ENCODE measurements at regions not wholly inside any gene's neighbourhood (a gene's known extent, or its start where the extent isn't known, plus 50 kb on each side); places are given as distances from the start of the nearest gene placed in this dataset.
"Not testable (repeated sequence)": the region's sequence is repeated elsewhere in the genome, so short reads cannot be mapped to it uniquely, and the experiment has no call there.

- peaks cover 14% of the 10 kb centered on the region for H3K36me3 Mint-ChIP-seq (ENCODE audit: insufficient read depth)
- not testable (repeated sequence) for H3K27me3 Mint-ChIP-seq; H3K27ac Mint-ChIP-seq; H3K4me1 Mint-ChIP-seq (ENCODE audit: low read depth); H3K4me3 Mint-ChIP-seq (ENCODE audit: low read depth); H3K9me3 Mint-ChIP-seq (ENCODE audit: low read depth); DNase-seq (ENCODE audit: low spot score, unreplicated experiment)
Observed at GRCh38 chr16:70014915-70015314, 63.8 kb downstream of the CLEC18A start.

- not testable (repeated sequence) for DNase-seq (ENCODE audit: low spot score, unreplicated experiment); H3K27me3 Mint-ChIP-seq; H3K4me3 Mint-ChIP-seq (ENCODE audit: low read depth); H3K4me1 Mint-ChIP-seq (ENCODE audit: low read depth); H3K9me3 Mint-ChIP-seq (ENCODE audit: low read depth); H3K27ac Mint-ChIP-seq
- H3K36me3 Mint-ChIP-seq (ENCODE audit: insufficient read depth), result peaks cover 19% of the 10 kb centered on the region
Observed at GRCh38 chr16:70016751-70017150, 65.6 kb downstream of the CLEC18A start.

GRCh38 chr16:70018254-70018653 lies 67.1 kb downstream of the CLEC18A start:
- Mint-ChIP-seq H3K4me1 (ENCODE audit: low read depth) (peaks cover 1% of the 10 kb centered on the region), H3K27me3 (no peaks in the 10 kb centered on the region), H3K36me3 (ENCODE audit: insufficient read depth) (peaks cover 18% of the 10 kb centered on the region), H3K27ac (no peak overlapping the region), H3K9me3 (ENCODE audit: low read depth) (no peaks in the 10 kb centered on the region), H3K4me3 (ENCODE audit: low read depth) (no peak overlapping the region)
- TF ChIP-seq CTCF (IDR thresholded peaks at IDR 0.05; ENCODE audit: unreplicated experiment), result peak; percentile 39
- no peak for DNase-seq (ENCODE audit: low spot score, unreplicated experiment)

GRCh38 chr16:70023207-70023606 lies 72.1 kb downstream of the CLEC18A start:
- DNase-seq (ENCODE audit: low spot score, unreplicated experiment); H3K9me3 Mint-ChIP-seq (ENCODE audit: low read depth); H3K4me3 Mint-ChIP-seq (ENCODE audit: low read depth); H3K27me3 Mint-ChIP-seq; H3K4me1 Mint-ChIP-seq (ENCODE audit: low read depth): not testable (repeated sequence)
- H3K36me3 Mint-ChIP-seq (ENCODE audit: insufficient read depth), result peaks cover 18% of the 10 kb centered on the region
- peak overlapping the region; percentile 67 for H3K27ac Mint-ChIP-seq

GRCh38 chr16:70023956-70024355 lies 72.8 kb downstream of the CLEC18A start:
- H3K36me3 Mint-ChIP-seq (ENCODE audit: insufficient read depth), result peaks cover 20% of the 10 kb centered on the region
- not testable (repeated sequence) for H3K4me1 Mint-ChIP-seq (ENCODE audit: low read depth); H3K9me3 Mint-ChIP-seq (ENCODE audit: low read depth); DNase-seq (ENCODE audit: low spot score, unreplicated experiment); H3K27ac Mint-ChIP-seq; H3K27me3 Mint-ChIP-seq; H3K4me3 Mint-ChIP-seq (ENCODE audit: low read depth)

- H3K4me1 Mint-ChIP-seq (ENCODE audit: low read depth); H3K27me3 Mint-ChIP-seq; H3K27ac Mint-ChIP-seq; DNase-seq (ENCODE audit: low spot score, unreplicated experiment); H3K4me3 Mint-ChIP-seq (ENCODE audit: low read depth); H3K9me3 Mint-ChIP-seq (ENCODE audit: low read depth): not testable (repeated sequence)
- peaks cover 22% of the 10 kb centered on the region for H3K36me3 Mint-ChIP-seq (ENCODE audit: insufficient read depth)
Observed at GRCh38 chr16:70026165-70026854, 75.2 kb downstream of the CLEC18A start.

GRCh38 chr16:70032906-70033305 lies 81.2 kb upstream of the PDPR start:
- H3K9me3 Mint-ChIP-seq (ENCODE audit: low read depth); DNase-seq (ENCODE audit: low spot score, unreplicated experiment); H3K4me1 Mint-ChIP-seq (ENCODE audit: low read depth); H3K27me3 Mint-ChIP-seq; H3K4me3 Mint-ChIP-seq (ENCODE audit: low read depth); H3K27ac Mint-ChIP-seq: not testable (repeated sequence)
- peaks cover 24% of the 10 kb centered on the region for H3K36me3 Mint-ChIP-seq (ENCODE audit: insufficient read depth)

GRCh38 chr16:70037913-70038312 lies 76.2 kb upstream of the PDPR start:
- not testable (repeated sequence) for H3K27ac Mint-ChIP-seq; H3K4me3 Mint-ChIP-seq (ENCODE audit: low read depth)
- peaks cover 11% of the 10 kb centered on the region for H3K36me3 Mint-ChIP-seq (ENCODE audit: insufficient read depth)

GRCh38 chr16:70040554-70040953 lies 73.6 kb upstream of the PDPR start:
- DNase-seq (ENCODE audit: low spot score, unreplicated experiment); H3K9me3 Mint-ChIP-seq (ENCODE audit: low read depth); H3K27me3 Mint-ChIP-seq; H3K4me3 Mint-ChIP-seq (ENCODE audit: low read depth); H3K4me1 Mint-ChIP-seq (ENCODE audit: low read depth); H3K36me3 Mint-ChIP-seq (ENCODE audit: insufficient read depth); H3K27ac Mint-ChIP-seq: not testable (repeated sequence)

More at GRCh38 chr16:70037913-70038312, 76.2 kb upstream of the PDPR start:
- DNase-seq (ENCODE audit: low spot score, unreplicated experiment); H3K27me3 Mint-ChIP-seq; H3K4me1 Mint-ChIP-seq (ENCODE audit: low read depth); H3K9me3 Mint-ChIP-seq (ENCODE audit: low read depth): not testable (repeated sequence)

- H3K27me3 Mint-ChIP-seq; H3K27ac Mint-ChIP-seq; H3K4me1 Mint-ChIP-seq (ENCODE audit: low read depth); H3K4me3 Mint-ChIP-seq (ENCODE audit: low read depth); H3K9me3 Mint-ChIP-seq (ENCODE audit: low read depth); DNase-seq (ENCODE audit: low spot score, unreplicated experiment): not testable (repeated sequence)
- H3K36me3 Mint-ChIP-seq (ENCODE audit: insufficient read depth), result peaks cover 11% of the 10 kb centered on the region
Observed at GRCh38 chr16:70043538-70044067, 70.5 kb upstream of the PDPR start.

GRCh38 chr16:70046560-70046959 lies 67.6 kb upstream of the PDPR start:
- H3K27me3 Mint-ChIP-seq; H3K9me3 Mint-ChIP-seq (ENCODE audit: low read depth): not testable (repeated sequence)

GRCh38 chr16:70048083-70048482 lies 66.0 kb upstream of the PDPR start:
- H3K9me3 Mint-ChIP-seq (ENCODE audit: low read depth); H3K27ac Mint-ChIP-seq: not testable (repeated sequence)

More at GRCh38 chr16:70046560-70046959, 67.6 kb upstream of the PDPR start:
- not testable (repeated sequence) for H3K27ac Mint-ChIP-seq; H3K4me3 Mint-ChIP-seq (ENCODE audit: low read depth); DNase-seq (ENCODE audit: low spot score, unreplicated experiment); H3K4me1 Mint-ChIP-seq (ENCODE audit: low read depth)
- peaks cover 16% of the 10 kb centered on the region for H3K36me3 Mint-ChIP-seq (ENCODE audit: insufficient read depth)

More at GRCh38 chr16:70048083-70048482, 66.0 kb upstream of the PDPR start:
- not testable (repeated sequence) for DNase-seq (ENCODE audit: low spot score, unreplicated experiment); H3K4me3 Mint-ChIP-seq (ENCODE audit: low read depth); H3K27me3 Mint-ChIP-seq; H3K4me1 Mint-ChIP-seq (ENCODE audit: low read depth)
- peaks cover 16% of the 10 kb centered on the region for H3K36me3 Mint-ChIP-seq (ENCODE audit: insufficient read depth)

Data from progenitor cell of endocrine pancreas (in vitro differentiated cells).